NCI-H2196 treated with DMSO at 0.1 percent for 48 hours (cell line): ENCODE measurements at regions not wholly inside any gene's neighbourhood (a gene's known extent, or its start where the extent isn't known, plus 50 kb on each side); places are given as distances from the start of the nearest gene placed in this dataset.

Experiments
- DNase-seq: peaks from one replicate; lab custom pipeline; 2025; ENCODE audit not compliant: unreplicated experiment; lab: John Stamatoyannopoulos, UW

DNA sequence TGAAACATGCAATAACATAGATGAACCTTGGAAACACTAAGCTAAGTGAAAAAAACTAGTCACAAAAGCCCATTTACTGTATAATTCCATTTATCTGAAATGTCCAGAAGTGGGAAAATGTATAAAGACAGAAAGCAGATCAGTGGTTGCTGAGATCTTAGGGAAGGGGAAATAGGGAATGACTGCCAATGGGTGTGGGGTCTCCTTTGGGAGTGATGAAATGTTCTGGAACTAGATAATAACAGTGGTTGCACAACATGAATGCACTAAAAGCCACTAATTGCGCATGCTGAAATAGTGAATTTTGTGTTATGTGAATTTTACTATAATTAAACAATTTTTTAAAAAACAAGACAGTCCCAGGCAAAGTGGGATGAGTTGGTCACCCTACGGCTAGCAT, 472.8 kb downstream of the CCDC171 start:
- DNase-seq, result no peak

DNA sequence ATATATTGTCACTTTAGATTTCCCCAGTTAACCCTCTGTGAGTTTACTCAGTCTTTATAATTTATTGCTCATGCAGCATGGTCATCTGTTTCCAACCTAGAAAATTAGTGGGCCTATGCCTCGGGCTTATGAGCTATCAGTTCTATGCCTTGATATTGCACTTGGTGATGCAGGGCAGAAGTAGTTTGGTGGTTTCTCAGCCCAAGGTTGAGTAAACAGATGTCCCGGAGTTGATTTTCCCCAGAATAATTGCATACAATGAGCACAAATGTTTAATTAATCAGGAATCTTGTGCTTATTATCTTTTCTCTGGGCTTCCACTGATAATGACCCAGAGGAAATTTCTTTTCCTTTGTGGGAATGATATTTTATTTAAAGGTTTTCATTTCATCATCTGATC, 474.0 kb downstream of the CCDC171 start:
- DNase-seq, result no peak

DNA sequence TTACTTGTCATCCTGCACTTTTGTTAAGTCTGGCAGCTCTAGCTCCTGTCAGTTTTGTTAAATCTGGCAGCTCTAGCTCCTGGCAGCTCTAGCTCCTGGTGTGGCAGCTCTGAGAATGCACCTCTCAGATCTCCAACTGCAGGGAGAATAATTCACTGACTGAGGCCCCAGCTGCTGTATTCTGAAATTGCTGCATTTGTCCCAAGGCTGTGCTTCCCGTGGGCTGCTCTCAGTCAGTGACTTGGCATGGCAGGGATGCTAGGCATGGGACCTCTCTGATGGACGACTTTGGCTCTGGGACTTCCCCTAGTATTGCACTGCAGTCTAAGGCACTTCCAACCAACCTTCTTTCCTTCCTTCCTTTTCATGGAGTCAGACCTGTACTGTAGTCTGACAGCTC, 475.7 kb downstream of the CCDC171 start:
- no peak for DNase-seq

DNA sequence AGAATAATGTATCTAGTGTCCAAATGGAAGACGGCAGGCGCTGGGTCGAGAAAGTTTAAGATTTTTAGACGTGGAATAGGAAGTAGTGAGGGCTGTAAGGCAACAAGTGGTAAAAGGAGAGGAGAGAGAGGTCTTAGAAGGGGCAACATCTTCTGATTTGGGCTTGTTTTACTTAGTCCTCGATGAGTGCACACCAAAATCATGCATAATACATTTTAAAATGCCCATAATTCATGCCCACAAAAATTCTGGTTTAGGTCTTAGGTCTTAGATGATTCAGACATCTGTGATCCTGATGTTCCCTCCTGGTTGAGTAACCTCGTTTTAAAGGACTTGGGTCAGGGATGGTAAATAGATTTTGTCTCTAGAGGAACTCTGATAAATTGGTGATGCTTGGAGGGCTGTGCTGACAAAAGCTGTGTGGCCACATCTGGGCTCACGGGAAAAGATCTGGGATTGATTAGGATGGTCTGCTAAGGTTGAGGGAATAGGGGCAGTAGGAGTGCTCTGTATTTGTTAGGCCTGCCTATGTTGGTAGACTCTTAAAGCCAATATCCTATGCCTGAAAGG, 476.3 kb downstream of the CCDC171 start:
- DNase-seq, result no peak

DNA sequence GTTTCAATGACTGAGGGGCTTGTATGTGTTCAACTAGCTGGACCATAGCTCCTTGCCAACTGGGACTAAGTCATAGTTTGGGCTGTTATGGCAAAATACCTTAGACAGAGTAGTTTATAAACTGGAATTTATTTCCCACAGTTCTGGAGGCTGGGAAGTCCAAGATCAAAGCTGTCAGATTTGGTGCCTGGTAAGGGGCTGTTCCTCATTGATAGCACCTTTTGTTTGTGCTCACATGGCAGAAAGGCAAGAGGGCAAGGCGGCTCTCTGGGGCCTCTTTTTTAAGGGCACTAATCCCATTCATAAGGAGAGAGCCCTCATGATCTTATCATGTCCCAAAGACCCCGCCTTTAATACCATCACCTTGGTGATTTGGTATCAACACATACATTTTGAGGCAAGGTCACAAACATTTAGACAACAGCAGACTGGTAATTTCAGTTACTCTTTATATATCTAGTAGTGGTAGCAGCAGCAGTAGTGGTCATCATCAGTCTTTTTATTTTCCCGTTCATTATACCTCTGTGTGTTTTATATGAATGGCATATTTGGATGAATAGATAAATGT, 477.0 kb downstream of the CCDC171 start:
- no peak for DNase-seq

DNA sequence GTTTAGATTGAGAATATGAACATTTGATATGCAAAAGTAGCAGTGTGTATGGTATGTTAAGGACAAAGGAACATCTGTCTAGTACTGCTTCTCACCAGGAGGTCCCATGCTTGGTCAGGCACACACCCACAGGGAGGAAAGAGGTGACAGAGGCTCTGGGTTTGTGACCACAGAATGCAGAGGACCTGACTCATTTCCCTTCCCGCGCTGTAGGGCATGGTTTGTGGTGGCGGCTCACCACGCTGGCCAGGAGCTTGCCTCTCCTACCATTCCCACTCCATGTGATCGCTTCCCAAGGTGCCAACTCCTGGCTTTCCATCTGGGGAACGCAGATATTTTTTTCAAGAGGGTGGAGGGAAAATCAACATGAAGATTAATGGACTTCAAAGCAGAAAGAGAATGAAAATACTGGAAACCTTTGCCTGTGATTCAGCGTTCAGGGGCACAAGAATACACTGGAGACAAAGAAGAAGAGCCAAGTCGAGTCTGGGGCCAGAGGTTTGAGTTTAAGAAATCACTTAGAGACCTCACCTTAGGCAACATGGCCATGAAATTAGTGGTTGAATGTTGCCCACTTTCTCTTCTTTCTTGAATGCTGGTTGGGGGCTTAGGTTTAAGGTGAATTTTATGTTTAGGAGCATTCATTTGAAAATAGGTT, 477.8 kb downstream of the CCDC171 start:
- DNase-seq, result no peak

DNA sequence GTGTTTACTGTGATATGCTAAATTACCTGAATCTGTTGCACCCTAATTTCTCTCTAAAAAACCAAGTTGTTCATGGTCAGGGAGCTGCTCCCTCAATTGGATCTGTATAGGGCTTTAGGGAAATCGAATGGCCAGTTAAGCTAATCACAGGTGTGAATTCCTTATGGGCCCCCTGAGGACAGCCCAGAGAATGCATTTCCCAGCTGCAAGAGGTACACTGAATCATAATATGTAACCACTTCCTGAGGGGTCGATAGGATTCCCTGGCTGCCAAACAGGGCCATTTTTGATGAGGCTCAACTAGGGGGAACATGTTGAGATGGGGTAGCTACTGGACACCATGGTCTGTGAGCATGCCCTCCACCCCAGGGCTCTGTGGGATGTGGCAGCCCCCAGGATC, 478.6 kb downstream of the CCDC171 start:
- DNase-seq, result no peak

DNA sequence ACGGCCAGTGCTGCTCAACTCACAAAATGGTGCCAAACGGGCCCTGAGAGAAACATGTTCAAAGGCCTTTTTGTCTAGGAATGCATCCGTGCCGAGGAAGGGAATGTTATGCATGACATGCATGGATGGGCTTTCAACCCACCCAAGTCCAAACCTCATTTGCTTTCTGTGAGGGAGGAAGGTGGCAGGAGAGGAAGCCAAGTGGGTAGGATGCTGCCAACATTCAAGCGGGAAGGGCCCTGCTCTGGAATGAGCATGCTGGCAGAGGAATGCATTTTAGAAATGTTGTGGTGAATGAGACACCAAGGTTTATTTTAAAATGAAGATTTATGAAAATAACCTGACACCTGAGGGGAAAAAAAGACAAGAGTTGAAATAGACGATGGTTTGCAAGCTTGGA, 479.1 kb downstream of the CCDC171 start:
- no peak for DNase-seq

DNA sequence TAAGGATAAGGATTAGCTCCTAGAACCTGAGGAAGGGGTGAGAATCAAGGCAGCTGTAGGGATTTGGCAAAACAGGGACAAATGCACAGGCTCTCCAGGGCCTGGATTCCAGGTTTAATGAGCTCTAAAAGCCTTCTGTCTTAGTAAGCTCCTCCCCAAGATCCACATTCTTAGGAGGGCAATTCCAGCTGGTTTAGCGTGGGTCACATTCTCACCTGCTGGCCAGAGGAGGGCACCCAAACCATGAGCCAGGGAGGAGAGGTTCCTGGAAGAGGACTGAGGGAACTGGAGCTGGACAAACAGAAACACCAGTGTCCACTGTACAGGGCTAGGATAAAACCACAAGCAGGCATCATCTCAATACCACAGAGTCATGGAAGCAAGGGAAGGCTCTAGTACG, 480.0 kb downstream of the CCDC171 start:
- no peak for DNase-seq

DNA sequence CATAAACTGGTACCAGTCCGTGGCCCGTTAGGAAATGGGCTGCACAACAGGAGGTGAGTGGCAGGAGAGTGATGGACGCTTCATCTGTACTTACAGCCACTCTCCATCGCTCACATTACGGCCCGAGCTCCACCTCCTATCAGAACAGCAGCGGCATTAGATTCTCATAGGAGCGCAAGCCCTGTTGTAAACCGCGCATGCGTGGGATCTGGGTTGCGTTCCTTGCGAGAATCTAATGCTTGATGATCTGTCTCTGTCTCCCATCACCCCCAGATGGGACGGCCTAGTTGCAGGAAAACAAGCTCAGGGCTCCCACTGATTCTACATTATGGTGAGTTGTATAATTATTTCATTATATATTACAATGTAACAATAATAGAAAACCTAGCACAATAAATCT, 480.4 kb downstream of the CCDC171 start:
- DNase-seq, result no peak

DNA sequence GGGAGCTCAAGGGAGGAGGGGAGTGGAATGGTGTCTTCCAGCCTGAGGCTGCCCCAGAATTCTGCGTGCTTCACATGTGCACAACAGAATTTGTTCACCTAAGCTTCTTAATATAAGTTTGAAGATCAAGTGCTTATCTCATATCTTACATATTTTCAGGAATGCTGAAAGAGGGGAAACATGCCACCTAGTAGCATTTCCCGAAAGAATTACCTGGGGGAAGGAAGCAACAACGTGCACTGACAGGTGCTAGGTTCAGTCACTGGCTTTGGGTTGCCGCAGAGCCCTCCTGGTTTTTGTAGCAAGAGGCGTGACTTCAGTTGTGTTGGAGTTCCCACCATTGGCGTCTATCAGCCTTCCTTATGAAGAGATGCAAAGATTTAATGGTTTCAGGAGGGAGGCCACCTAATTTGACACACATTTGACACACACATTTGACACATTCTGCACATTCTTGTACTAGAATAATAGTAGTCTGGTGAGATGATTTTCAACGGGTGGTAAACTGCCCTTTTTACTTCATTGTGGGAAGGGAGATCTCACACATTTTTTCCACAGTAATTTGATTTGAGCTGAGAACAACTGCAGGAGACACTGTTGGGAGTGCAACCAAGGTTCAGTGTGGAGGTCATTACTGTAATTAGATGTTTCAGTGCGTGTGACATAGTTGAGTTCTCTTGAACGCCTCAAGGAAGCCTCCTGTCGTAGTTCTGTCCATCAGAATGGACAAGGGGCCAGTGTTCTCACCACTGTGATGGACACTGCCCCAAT, 481.3 kb downstream of the CCDC171 start:
- DNase-seq, result no peak

DNA sequence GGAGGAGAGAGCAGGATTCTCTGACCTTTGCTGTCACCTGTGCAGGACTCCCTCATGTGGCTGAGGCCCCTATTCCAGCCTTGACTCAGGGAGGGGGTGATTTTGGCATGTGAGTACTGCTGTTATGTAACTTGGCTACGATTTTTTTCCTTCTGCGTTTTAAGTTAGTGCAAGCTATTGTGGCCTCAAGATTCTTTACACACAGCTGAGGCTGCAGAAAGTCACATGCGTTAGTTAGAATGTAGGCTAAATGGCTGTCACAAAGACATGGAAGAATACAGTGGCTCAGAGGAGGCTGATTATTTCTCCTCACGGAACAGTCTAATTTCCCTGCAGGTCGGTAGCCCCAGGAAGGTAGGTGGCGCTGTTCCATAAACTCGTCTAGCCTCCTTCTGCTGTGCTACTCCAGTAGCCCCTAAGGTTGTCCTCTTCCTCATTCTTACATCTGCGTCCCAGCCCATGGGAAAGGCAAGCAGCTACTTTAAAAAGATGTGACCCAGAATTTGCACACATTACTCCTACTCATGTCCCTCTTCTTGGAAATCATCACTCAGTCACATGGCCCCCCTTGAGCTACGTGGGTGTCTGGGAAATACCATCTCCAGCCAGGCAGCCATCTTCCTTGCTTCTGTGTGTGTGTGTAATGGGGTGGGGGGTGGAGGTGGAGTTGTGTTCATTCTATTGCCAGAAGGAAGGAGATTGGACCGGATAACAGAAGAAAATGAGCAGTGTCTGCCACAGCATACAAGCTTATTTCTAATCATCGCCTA, 486.6 kb downstream of the CCDC171 start:
- DNase-seq, result no peak

DNA sequence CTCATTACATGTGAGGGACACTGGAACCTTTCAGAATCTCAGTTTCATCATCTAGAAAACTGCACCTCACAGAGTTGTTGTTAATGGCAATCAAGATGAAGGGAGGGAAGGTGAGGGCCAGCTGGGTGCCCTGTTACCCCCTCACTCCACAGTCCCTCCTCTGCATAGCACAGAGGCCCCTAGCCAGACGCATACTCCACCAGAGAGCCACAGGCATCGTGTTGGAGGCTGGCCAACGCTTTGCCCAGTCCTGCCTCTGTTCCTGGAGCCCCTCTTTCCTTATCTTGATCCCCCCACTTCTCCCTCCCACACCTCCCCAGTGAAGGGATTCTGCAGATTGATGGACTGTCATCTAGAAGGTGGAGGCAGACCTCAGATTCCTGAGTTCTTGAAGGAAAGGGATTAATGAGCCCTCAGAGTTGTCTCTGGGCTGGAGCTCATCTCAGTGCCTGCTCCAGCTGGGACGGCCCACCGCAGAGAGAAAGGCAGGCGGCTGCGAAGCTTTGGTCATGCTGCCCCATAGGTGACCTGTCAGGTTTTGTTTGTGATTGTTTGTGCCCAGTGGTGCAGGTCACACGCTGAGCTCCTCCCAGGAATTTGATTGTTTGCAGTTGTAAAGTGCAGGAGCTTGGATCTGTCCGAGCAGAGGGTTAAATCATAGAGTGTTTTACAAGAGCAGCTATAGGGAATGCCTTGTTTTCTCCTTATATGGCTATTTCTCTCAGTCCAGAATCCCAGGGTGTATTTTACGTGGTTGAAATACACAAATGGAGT, 487.3 kb downstream of the CCDC171 start:
- no peak for DNase-seq

DNA sequence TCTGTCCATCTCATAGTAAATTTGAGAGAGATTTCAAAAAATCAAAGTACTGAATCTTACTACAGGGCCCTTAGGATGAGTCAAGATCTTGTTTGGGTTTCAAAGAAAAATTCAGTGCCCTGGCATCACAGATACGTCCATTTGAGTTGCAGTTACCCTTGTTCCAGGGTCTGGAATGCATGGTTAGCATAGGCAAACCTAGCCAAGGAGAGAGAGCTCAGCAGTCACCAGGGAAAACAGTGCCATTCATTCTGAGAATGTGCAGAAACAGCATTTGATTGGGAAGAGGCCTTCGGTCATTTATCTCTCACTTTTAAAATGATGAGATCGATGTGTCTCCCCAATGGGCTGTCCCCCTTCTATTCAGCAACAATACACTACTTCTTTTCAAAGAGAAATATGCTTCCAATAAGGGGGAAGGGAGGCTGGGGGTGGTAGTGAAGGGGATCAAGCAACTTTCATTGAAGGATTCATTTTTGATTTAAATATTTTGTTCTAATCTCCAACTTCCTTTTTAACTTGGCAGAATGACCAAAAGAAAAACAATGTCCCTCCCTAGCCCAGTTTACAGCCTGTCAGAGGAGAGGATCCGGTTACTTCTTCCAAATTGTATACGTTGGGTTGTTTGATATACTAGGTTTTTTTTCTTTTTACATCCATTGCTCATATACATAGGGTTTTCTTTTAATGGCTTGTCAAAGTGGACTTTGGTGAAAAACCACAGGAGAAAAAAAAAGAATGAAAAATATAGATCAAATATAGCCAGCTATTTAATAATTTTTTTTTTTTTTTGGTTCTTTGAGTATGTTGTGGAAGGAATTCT, 491.1 kb downstream of the CCDC171 start:
- no peak for DNase-seq

DNA sequence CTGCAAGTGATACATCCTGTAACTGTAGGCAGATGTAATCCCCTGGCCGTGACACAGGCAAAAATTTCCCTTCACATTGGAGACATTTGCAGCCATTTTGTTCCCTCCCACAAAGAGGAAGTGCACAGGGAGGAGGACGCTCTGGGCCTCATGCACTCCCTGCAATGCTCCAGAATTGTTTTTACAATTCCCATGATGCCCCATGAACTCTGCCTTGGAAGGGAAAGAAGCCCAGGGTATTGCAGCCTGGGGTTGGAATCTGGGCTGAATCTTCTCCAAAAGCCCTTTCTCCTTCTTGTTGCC, 491.7 kb downstream of the CCDC171 start:
- no peak for DNase-seq

DNA sequence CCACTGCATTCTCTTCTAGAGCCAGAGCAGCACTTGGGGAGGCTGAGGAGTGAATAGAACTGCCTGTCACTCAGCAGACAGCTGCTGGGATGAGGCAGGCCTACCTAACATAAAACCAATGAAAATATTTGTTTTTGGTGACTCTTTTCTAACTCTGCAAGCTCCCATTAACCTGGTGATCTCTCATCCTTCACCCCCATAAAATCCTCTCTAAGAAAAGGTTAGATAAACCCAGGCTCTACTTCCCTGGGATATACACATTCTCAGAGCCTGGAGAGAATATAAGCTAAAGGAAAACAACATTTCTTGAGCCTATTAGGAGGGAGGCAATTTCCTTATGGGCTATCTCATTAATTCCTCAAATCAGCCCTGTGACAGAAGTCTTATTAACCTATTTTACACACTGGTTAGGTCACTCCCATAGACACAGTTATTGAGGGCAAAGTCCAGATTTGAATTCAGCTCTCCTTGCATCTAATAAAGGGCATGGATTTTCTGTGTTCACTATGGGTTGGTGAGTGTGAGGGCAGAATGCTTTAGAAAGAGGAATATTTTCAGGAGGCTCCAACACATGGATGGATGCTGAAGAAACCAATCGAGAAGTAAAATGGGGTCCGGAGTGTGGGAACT, 492.9 kb downstream of the CCDC171 start:
- no peak for DNase-seq

DNA sequence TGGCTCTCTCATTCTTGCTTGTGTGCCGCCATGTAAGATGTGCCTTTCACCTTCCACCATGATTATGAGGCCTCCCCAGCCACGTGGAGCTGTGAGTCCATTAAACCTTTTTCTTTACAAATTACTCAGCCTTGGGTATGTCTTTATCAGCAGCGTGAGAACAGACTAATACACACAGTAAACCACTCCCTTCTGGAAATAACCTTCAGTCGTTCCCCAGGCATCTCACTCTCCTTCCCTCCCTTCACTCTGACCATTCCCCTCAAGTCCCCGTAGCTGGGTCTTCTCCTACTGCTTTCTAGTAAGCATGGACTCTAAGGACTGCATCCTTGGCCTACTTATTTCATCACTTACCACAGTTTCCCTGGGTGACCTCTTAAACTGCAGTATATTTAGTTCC, 493.9 kb downstream of the CCDC171 start:
- no peak for DNase-seq

DNA sequence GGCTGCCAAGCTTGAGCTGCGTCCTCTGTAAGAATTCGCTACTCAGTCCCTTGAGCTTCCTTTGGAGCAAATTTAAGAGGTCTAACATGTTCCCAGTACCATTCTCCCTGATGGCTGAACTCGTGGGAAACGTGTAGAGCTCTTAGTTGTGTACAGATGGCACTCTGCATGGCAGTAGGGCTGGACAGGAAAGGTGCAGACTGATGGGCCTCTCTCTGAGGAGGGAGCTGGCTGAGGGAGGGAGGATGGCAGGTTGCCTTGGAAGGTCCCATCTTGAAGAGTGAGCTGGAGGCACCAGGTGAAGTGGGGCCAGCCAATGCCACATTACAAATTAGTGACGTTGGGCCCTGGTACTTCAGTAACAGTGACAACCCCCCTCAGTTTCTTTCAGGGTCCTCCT, 495.3 kb downstream of the CCDC171 start:
- DNase-seq, result no peak

DNA sequence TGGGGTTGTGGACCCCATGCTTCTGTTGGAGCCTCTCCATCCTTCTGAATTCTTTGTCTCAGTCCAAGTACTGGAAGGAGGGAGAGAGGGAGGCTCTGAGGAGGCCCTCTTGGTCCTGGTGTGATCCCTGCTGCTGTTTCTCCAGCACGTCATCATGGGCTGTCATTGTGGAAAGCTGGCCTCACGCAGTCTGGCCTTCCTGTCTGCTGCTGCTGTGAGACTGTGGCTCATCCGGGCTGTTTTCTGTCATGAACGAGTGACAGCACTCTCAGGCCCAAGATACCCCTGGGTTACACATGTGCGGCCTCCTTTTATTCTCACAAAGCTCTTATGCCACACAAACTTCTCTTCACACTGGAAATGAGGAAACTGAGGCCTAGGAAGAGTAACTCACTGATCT, 499.3 kb downstream of the CCDC171 start:
- no peak for DNase-seq
